ENCODE measurements at regions not wholly inside any gene's neighbourhood (a gene's known extent, or its start where the extent isn't known, plus 50 kb on each side); places are given as distances from the start of the nearest gene placed in this dataset.

- no peak overlapping the region for H2AFZ ChIP-seq (ENCODE audit: low read length)
- H3K4me1 ChIP-seq (ENCODE audit: insufficient read depth, low read length, severe bottlenecking): no peaks in the 10 kb centered on the region
- no peaks in the 10 kb centered on the region for H3F3A ChIP-seq (ENCODE audit: insufficient read depth, low read length)
- H4K20me1 ChIP-seq (ENCODE audit: insufficient read depth, low read length): no peaks in the 10 kb centered on the region
- no peak overlapping the region for H3K27ac ChIP-seq (ENCODE audit: low read depth, low read length, poor library complexity, severe bottlenecking)
- no peaks in the 10 kb centered on the region for H3K9me2 ChIP-seq (ENCODE audit: low read depth, low read length)
- H3K4me2 ChIP-seq (ENCODE audit: low read length): no peak overlapping the region
- no peak overlapping the region for H3K4me3 ChIP-seq (ENCODE audit: low read depth, low read length, poor library complexity, severe bottlenecking)
- no peaks in the 10 kb centered on the region for H3K9me3 ChIP-seq (ENCODE audit: low read length)
- no peaks in the 10 kb centered on the region for H3K79me2 ChIP-seq (ENCODE audit: insufficient read depth, low read length)
- no peak overlapping the region for H3K9ac ChIP-seq (ENCODE audit: low read length)
- TF ChIP-seq, protein P1, sequence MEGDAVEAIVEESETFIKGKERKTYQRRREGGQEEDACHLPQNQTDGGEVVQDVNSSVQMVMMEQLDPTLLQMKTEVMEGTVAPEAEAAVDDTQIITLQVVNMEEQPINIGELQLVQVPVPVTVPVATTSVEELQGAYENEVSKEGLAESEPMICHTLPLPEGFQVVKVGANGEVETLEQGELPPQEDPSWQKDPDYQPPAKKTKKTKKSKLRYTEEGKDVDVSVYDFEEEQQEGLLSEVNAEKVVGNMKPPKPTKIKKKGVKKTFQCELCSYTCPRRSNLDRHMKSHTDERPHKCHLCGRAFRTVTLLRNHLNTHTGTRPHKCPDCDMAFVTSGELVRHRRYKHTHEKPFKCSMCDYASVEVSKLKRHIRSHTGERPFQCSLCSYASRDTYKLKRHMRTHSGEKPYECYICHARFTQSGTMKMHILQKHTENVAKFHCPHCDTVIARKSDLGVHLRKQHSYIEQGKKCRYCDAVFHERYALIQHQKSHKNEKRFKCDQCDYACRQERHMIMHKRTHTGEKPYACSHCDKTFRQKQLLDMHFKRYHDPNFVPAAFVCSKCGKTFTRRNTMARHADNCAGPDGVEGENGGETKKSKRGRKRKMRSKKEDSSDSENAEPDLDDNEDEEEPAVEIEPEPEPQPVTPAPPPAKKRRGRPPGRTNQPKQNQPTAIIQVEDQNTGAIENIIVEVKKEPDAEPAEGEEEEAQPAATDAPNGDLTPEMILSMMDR (IDR thresholded peaks at IDR 0.05; ENCODE audit: low read length): no peak
- no peak for TF ChIP-seq EZH2 (IDR thresholded peaks at IDR 0.05; ENCODE audit: borderline replicate concordance, low read length)
- no peaks in the 10 kb centered on the region for H3K27me3 ChIP-seq (ENCODE audit: insufficient read depth, low read length)
- no peaks in the 10 kb centered on the region for H3K36me3 ChIP-seq (ENCODE audit: insufficient read depth, low read length)
Measured at GRCh38 chr5:91535499-91535898, 152.4 kb upstream of the ARRDC3 start.

DNA sequence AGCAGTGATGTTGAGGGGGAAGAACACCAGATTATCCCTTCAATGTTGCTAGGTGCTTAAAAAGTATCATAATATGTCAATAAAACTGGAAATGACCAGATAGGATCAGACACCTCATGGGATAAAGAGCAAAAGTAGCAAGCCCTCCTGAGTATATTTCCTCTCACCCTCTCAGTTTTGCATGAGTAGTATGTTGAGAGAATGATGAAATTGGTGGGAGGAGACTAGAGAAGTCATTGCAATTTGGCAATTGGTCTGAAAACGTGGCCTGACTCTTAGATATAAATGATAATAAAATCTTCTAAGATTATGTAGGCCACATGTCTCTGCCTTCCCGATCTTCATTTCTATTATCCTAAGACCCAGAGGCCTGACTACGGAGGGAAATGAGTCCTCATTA is 151.2 kb upstream of the ARRDC3 start:
- no peak overlapping the region for H3K4me3 ChIP-seq (ENCODE audit: low read depth, low read length, poor library complexity, severe bottlenecking)
- H3K79me2 ChIP-seq (ENCODE audit: insufficient read depth, low read length): no peaks in the 10 kb centered on the region
- no peak overlapping the region for H3K9ac ChIP-seq (ENCODE audit: low read length)
- no peaks in the 10 kb centered on the region for H3K9me2 ChIP-seq (ENCODE audit: low read depth, low read length)
- no peaks in the 10 kb centered on the region for H3K4me1 ChIP-seq (ENCODE audit: insufficient read depth, low read length, severe bottlenecking)
- TF ChIP-seq EZH2 (IDR thresholded peaks at IDR 0.05; ENCODE audit: borderline replicate concordance, low read length): no peak
- TF ChIP-seq, protein P1 (IDR thresholded peaks at IDR 0.05; ENCODE audit: low read length): no peak
- no peak overlapping the region for H3K4me2 ChIP-seq (ENCODE audit: low read length)
- no peaks in the 10 kb centered on the region for H3K27me3 ChIP-seq (ENCODE audit: insufficient read depth, low read length)
- H3F3A ChIP-seq (ENCODE audit: insufficient read depth, low read length): no peaks in the 10 kb centered on the region
- no peaks in the 10 kb centered on the region for H3K36me3 ChIP-seq (ENCODE audit: insufficient read depth, low read length)
- no peak overlapping the region for H3K27ac ChIP-seq (ENCODE audit: low read depth, low read length, poor library complexity, severe bottlenecking)
- no peak overlapping the region for H2AFZ ChIP-seq (ENCODE audit: low read length)
- no peaks in the 10 kb centered on the region for H3K9me3 ChIP-seq (ENCODE audit: low read length)
- no peaks in the 10 kb centered on the region for H4K20me1 ChIP-seq (ENCODE audit: insufficient read depth, low read length)

GRCh38 chr5:91532779-91533178 is 149.7 kb upstream of the ARRDC3 start:
- H4K20me1 ChIP-seq (ENCODE audit: insufficient read depth, low read length): no peaks in the 10 kb centered on the region
- no peaks in the 10 kb centered on the region for H3K36me3 ChIP-seq (ENCODE audit: insufficient read depth, low read length)
- H3K27ac ChIP-seq (ENCODE audit: low read depth, low read length, poor library complexity, severe bottlenecking): no peak overlapping the region
- no peak overlapping the region for H3K4me2 ChIP-seq (ENCODE audit: low read length)
- H3K27me3 ChIP-seq (ENCODE audit: insufficient read depth, low read length): no peaks in the 10 kb centered on the region
- H3K9me2 ChIP-seq (ENCODE audit: low read depth, low read length): no peaks in the 10 kb centered on the region
- H2AFZ ChIP-seq (ENCODE audit: low read length): no peak overlapping the region
- no peaks in the 10 kb centered on the region for H3K9me3 ChIP-seq (ENCODE audit: low read length)
- no peak overlapping the region for H3K9ac ChIP-seq (ENCODE audit: low read length)
- no peaks in the 10 kb centered on the region for H3F3A ChIP-seq (ENCODE audit: insufficient read depth, low read length)
- H3K79me2 ChIP-seq (ENCODE audit: insufficient read depth, low read length): no peaks in the 10 kb centered on the region
- no peaks in the 10 kb centered on the region for H3K4me1 ChIP-seq (ENCODE audit: insufficient read depth, low read length, severe bottlenecking)
- H3K4me3 ChIP-seq (ENCODE audit: low read depth, low read length, poor library complexity, severe bottlenecking): no peak overlapping the region
- no peak for TF ChIP-seq EZH2 (IDR thresholded peaks at IDR 0.05; ENCODE audit: borderline replicate concordance, low read length)

DNA sequence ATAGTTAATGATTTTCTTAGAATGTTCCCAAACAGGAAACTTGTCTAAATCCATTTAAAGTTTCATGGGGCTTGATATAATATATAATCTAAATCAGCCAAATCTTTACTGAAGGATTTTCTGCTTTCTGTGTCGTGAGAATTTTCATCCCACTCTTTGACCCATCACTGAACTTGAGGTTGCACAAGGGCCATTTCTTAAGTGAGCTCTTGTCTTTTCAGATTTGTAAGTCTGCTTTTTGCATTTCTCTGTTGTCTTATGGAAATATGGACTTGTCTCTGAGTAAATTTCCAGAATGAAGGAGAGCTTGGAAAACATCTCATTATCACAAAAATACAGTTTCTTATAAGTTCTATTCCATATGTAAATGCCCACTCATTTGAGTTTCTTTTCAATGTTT is 149.2 kb upstream of the ARRDC3 start:
- Histone ChIP-seq H3K9me2 (ENCODE audit: low read depth, low read length) (no peaks in the 10 kb centered on the region), H3K36me3 (ENCODE audit: insufficient read depth, low read length) (no peaks in the 10 kb centered on the region), H3K9me3 (ENCODE audit: low read length) (no peaks in the 10 kb centered on the region), H3K27me3 (ENCODE audit: insufficient read depth, low read length) (no peaks in the 10 kb centered on the region), H3K79me2 (ENCODE audit: insufficient read depth, low read length) (no peaks in the 10 kb centered on the region), H2AFZ (ENCODE audit: low read length) (no peak overlapping the region), H3K4me3 (ENCODE audit: low read depth, low read length, poor library complexity, severe bottlenecking) (no peak overlapping the region), H3F3A (ENCODE audit: insufficient read depth, low read length) (no peaks in the 10 kb centered on the region), H3K27ac (ENCODE audit: low read depth, low read length, poor library complexity, severe bottlenecking) (no peak overlapping the region), H3K4me2 (ENCODE audit: low read length) (no peak overlapping the region), H4K20me1 (ENCODE audit: insufficient read depth, low read length) (no peaks in the 10 kb centered on the region), H3K9ac (ENCODE audit: low read length) (no peak overlapping the region), H3K4me1 (ENCODE audit: insufficient read depth, low read length, severe bottlenecking) (no peaks in the 10 kb centered on the region)
- no peak for TF ChIP-seq EZH2 (IDR thresholded peaks at IDR 0.05; ENCODE audit: borderline replicate concordance, low read length)
- TF ChIP-seq, protein P1 (IDR thresholded peaks at IDR 0.05; ENCODE audit: low read length): no peak

Measured in OCI-LY1 (cell line).